Calu3 (cell line): ENCODE measurements at regions not wholly inside any gene's neighbourhood (a gene's known extent, or its start where the extent isn't known, plus 50 kb on each side); places are given as distances from the start of the nearest gene placed in this dataset.
A peak's percentile ranks its signal among the peaks of the same experiment; 100 is the strongest.

Experiments used
- BruUV-seq: library from RNA; stranded (reverse); fragments of 400-500 nt; replicated peaks from 2 replicates; lab custom pipeline; 2021; lab: Mats Ljungman, UMichigan
- CTCF ChIA-PET: fragments of 300-600 bp; sonication (Branson Sonifier 250); formaldehyde crosslinking; loops from one replicate; lab custom pipeline; 2022; ENCODE audit warnings: antibody characterized with exemption; lab: Charles Lee
- DNase-seq: peaks from one replicate; pipeline ENCODE4 v3.0.0; 2022
- H3K27ac Mint-ChIP-seq: one replicate; pipeline ENCODE4 v1.8.0; 2022; ENCODE audit warnings: mixed read lengths; ENCODE audit not compliant: unreplicated experiment
- H3K27me3 Mint-ChIP-seq: one replicate; pipeline ENCODE4 v1.8.0; 2022; ENCODE audit warnings: mixed read lengths; ENCODE audit not compliant: unreplicated experiment
- H3K36me3 Mint-ChIP-seq: one replicate; pipeline ENCODE4 v1.8.0; 2022; ENCODE audit warnings: mild to moderate bottlenecking, moderate library complexity, mixed read lengths; ENCODE audit not compliant: insufficient read depth, unreplicated experiment
- H3K4me1 Mint-ChIP-seq: one replicate; pipeline ENCODE4 v1.8.0; 2022; ENCODE audit warnings: mild to moderate bottlenecking, low read depth, mixed read lengths; ENCODE audit not compliant: unreplicated experiment
- H3K4me3 Mint-ChIP-seq: one replicate; pipeline ENCODE4 v1.8.0; 2022; ENCODE audit warnings: mild to moderate bottlenecking, low read depth, moderate library complexity, mixed read lengths; ENCODE audit not compliant: unreplicated experiment
- H3K9me3 Mint-ChIP-seq: one replicate; pipeline ENCODE4 v1.8.0; 2022; ENCODE audit warnings: low read depth, mixed read lengths; ENCODE audit not compliant: unreplicated experiment
- CTCF ChIP-seq: fragments of 200-600 bp; IDR thresholded peaks from one replicate; pipeline ENCODE4 v1.8.0; 2022; ENCODE audit warnings: antibody characterized with exemption; ENCODE audit not compliant: unreplicated experiment
- intact Hi-C: fragments of 100-400 bp; cut with micrococcal nuclease; formaldehyde crosslinking; loops from one replicate; pipeline ENCODE4 v1.10.0; 2022; ENCODE audit not compliant: unreplicated experiment

- peaks cover under 1% of the 10 kb centered on the region for H3K9me3 Mint-ChIP-seq
- TF ChIP-seq CTCF, result no peak
- no peaks in the 10 kb centered on the region for H3K4me1 Mint-ChIP-seq
- DNase-seq, result no peak
- no peak overlapping the region for H3K4me3 Mint-ChIP-seq
- intact Hi-C loops, result no loop called here
- no peaks in the 10 kb centered on the region for H3K36me3 Mint-ChIP-seq
- CTCF ChIA-PET, result no interaction called here
- no peak overlapping the region for H3K27ac Mint-ChIP-seq
- BruUV-seq, result no TSS peak
- H3K27me3 Mint-ChIP-seq, result peaks cover 35% of the 10 kb centered on the region
Observed at GRCh38 chr19:34853369-34853768, 73.3 kb upstream of the ZNF30 start.

- Mint-ChIP-seq H3K9me3 (peaks cover 2% of the 10 kb centered on the region), H3K27ac (no peak overlapping the region), H3K4me1 (no peaks in the 10 kb centered on the region), H3K36me3 (no peaks in the 10 kb centered on the region), H3K27me3 (peaks cover 35% of the 10 kb centered on the region), H3K4me3 (no peak overlapping the region)
- intact Hi-C loops, result no loop called here
- BruUV-seq, result no TSS peak
- TF ChIP-seq CTCF, result no peak
- no peak for DNase-seq
- CTCF ChIA-PET, result no interaction called here
Observed at GRCh38 chr19:34852669-34853068, 74.0 kb upstream of the ZNF30 start.

GRCh38 chr19:34851277-34851804 lies 75.4 kb upstream of the ZNF30 start:
- TF ChIP-seq CTCF, result no peak
- intact Hi-C loops, result no loop called here
- Mint-ChIP-seq H3K27me3 (peaks cover 49% of the 10 kb centered on the region), H3K27ac (no peak overlapping the region), H3K4me3 (no peak overlapping the region), H3K4me1 (no peaks in the 10 kb centered on the region), H3K36me3 (no peaks in the 10 kb centered on the region), H3K9me3 (peaks cover 7% of the 10 kb centered on the region)
- BruUV-seq, result no TSS peak
- CTCF ChIA-PET, result no interaction called here
- DNase-seq, result peak; percentile 40

GRCh38 chr19:34847393-34847792 lies 74.4 kb upstream of the ZNF599 start:
- TF ChIP-seq CTCF, result no peak
- intact Hi-C loops, result no loop called here
- Mint-ChIP-seq H3K4me1 (no peaks in the 10 kb centered on the region), H3K27ac (no peak overlapping the region), H3K36me3 (no peaks in the 10 kb centered on the region), H3K4me3 (no peak overlapping the region), H3K27me3 (peaks cover 47% of the 10 kb centered on the region), H3K9me3 (peaks cover 7% of the 10 kb centered on the region)
- CTCF ChIA-PET, result interaction anchor here (0.5 kb wide), 1 partner anchor 10 kb away, joined by 3 read pairs; no protein-coding TSS in a partner anchor
- BruUV-seq, result no TSS peak
- DNase-seq, result no peak
